NCI-H1092 treated with DMSO at 0.1 percent for 48 hours (cell line): ENCODE measurements at regions not wholly inside any gene's neighbourhood (a gene's known extent, or its start where the extent isn't known, plus 50 kb on each side); places are given as distances from the start of the nearest gene placed in this dataset.

ENCODE experiments used
- DNase-seq: peaks from one replicate; lab custom pipeline; 2025; lab: John Stamatoyannopoulos, UW

- DNase-seq = no peak
Observed at GRCh38 chr13:80284290-80284689, 56.6 kb downstream of the SPRY2 start.

- no peak for DNase-seq
Observed at GRCh38 chr13:80278706-80279105, 62.2 kb downstream of the SPRY2 start.

GRCh38 chr13:80276371-80277289, 64.3 kb downstream of the SPRY2 start:
- DNase-seq = peak; percentile 99

- no peak for DNase-seq
Observed at GRCh38 chr13:80274643-80275042, 66.3 kb downstream of the SPRY2 start.

- no peak for DNase-seq
Observed at GRCh38 chr13:80273718-80274117, 67.2 kb downstream of the SPRY2 start.

- no peak for DNase-seq
Observed at GRCh38 chr13:80265348-80265747, 75.6 kb downstream of the SPRY2 start.

GRCh38 chr13:80263745-80264513, 77.0 kb downstream of the SPRY2 start:
- DNase-seq = no peak

- DNase-seq = no peak
Observed at GRCh38 chr13:80262051-80262695, 78.8 kb downstream of the SPRY2 start.

GRCh38 chr13:80259159-80259558, 81.8 kb downstream of the SPRY2 start:
- DNase-seq = no peak

- no peak for DNase-seq
Observed at GRCh38 chr13:80256352-80256932, 84.5 kb downstream of the SPRY2 start.

- DNase-seq = no peak
Observed at GRCh38 chr13:80255946-80256345, 85.0 kb downstream of the SPRY2 start.

GRCh38 chr13:80251403-80251802, 89.5 kb downstream of the SPRY2 start:
- no peak for DNase-seq

- no peak for DNase-seq
Observed at GRCh38 chr13:80250213-80250810, 90.6 kb downstream of the SPRY2 start.

- DNase-seq = no peak
Observed at GRCh38 chr13:80249516-80250212, 91.3 kb downstream of the SPRY2 start.

- no peak for DNase-seq
Observed at GRCh38 chr13:80245162-80245733, 95.7 kb downstream of the SPRY2 start.

- DNase-seq = no peak
Observed at GRCh38 chr13:80244574-80244973, 96.4 kb downstream of the SPRY2 start.

GRCh38 chr13:80242728-80243427, 98.0 kb downstream of the SPRY2 start:
- DNase-seq = no peak

- DNase-seq = no peak
Observed at GRCh38 chr13:80239571-80240255, 101.2 kb downstream of the SPRY2 start.

- DNase-seq = no peak
Observed at GRCh38 chr13:80239116-80239515, 101.8 kb downstream of the SPRY2 start.

- DNase-seq = no peak
Observed at GRCh38 chr13:80237646-80238045, 103.3 kb downstream of the SPRY2 start.
